GM12872 (cell line): ENCODE measurements at regions not wholly inside any gene's neighbourhood (a gene's known extent, or its start where the extent isn't known, plus 50 kb on each side); places are given as distances from the start of the nearest gene placed in this dataset.

ENCODE experiments used
- TF ChIP-seq, protein P1 (sequence below): IDR thresholded peaks from 3 replicates; pipeline ENCODE4 v1.5.1; 2011; ENCODE audit warnings: low read depth, mild to moderate bottlenecking, low read length, moderate library complexity; ENCODE audit not compliant: insufficient read depth

DNA sequence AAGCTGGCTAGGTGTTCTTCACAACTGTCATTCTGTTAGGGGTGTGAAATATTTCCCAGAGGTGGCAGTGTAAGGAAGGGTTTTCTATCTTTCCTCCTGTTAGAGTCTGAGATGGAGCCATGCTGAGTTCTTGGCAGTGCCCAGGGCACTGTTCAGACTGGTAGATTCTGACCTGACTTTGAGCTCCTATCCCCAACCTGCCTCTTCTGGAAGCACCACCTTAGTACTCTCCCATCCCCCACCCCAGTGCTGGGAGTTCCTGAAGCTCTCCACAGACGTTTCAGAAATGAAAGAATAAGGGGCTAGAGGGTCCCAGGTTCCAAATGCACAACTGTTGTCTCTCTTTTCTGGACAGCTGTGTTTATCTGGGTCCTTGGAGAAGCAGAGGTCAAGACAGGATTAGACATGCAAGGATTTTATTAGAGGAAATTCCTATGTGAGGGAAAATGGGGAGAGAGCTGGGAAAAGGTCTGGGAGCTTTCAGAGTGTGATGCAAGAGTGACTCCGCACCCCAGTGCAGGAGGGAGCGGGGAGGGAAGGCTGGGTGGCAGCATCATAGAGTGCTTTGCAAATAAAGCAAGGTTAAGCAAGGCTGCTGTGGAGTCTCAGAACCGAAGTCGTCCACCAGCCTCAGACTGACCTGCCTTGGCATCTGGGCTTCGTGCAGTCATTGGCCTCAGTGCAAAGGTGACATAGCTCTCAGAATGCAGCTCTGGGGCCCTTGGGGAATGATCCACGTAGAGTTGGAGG is 75.5 kb downstream of the SLC4A3 start:
- TF ChIP-seq, protein P1, sequence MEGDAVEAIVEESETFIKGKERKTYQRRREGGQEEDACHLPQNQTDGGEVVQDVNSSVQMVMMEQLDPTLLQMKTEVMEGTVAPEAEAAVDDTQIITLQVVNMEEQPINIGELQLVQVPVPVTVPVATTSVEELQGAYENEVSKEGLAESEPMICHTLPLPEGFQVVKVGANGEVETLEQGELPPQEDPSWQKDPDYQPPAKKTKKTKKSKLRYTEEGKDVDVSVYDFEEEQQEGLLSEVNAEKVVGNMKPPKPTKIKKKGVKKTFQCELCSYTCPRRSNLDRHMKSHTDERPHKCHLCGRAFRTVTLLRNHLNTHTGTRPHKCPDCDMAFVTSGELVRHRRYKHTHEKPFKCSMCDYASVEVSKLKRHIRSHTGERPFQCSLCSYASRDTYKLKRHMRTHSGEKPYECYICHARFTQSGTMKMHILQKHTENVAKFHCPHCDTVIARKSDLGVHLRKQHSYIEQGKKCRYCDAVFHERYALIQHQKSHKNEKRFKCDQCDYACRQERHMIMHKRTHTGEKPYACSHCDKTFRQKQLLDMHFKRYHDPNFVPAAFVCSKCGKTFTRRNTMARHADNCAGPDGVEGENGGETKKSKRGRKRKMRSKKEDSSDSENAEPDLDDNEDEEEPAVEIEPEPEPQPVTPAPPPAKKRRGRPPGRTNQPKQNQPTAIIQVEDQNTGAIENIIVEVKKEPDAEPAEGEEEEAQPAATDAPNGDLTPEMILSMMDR: no peak

- TF ChIP-seq, protein P1: no peak
These were observed 77.4 kb downstream of the SLC4A3 start for GRCh38 chr2:219704878-219705277.

DNA sequence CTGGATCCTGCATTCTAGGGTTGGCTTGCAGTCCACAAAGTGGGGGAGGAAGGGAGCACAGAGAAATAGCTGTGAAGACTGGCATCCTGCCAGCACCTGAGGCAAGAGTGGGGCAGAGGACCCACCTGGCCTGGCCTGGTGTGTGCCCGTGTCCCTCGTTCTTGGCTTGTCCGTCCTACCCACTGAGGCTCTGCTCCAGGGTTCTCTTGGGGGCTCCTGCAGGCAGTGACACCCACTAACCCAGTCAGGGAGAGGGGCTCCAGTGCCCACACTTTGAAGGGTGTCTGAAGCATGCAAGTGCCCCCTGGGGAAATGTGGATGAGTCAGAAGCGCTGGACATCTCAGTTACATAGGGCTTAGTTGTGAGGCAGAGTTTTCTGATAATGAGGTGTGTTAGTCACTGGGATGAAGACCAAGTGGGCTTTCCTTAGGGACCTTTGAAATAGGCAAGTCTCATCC is 79.4 kb downstream of the SLC4A3 start:
- TF ChIP-seq, protein P1: no peak

- TF ChIP-seq, protein P1: no peak
These were observed 80.3 kb downstream of the SLC4A3 start for GRCh38 chr2:219707496-219708285.

- TF ChIP-seq, protein P1: no peak
These were observed 81.9 kb downstream of the SLC4A3 start for GRCh38 chr2:219709331-219709761.

GRCh38 chr2:219713110-219713509 is 85.7 kb downstream of the SLC4A3 start:
- TF ChIP-seq, protein P1: no peak

- TF ChIP-seq, protein P1: no peak
These were observed 87.4 kb downstream of the SLC4A3 start for GRCh38 chr2:219714681-219715400.
